ENCODE measurements at regions not wholly inside any gene's neighbourhood (a gene's known extent, or its start where the extent isn't known, plus 50 kb on each side); places are given as distances from the start of the nearest gene placed in this dataset.

GRCh38 chr6:19036196-19036555 lies 649.0 kb downstream of the RNF144B start:
- H3K79me2 ChIP-seq (ENCODE audit: insufficient read depth, low read length): no peaks in the 10 kb centered on the region
- intact Hi-C loops (cut with micrococcal nuclease): no loop called here
- no peak overlapping the region for H2AFZ ChIP-seq (ENCODE audit: low read depth, low read length, poor library complexity, severe bottlenecking)
- H3K9ac ChIP-seq (ENCODE audit: low read length): no peak overlapping the region
- H3K9me2 ChIP-seq (ENCODE audit: insufficient read depth): no peaks in the 10 kb centered on the region
- RAD21 ChIA-PET (ENCODE audit: low non-redundant PET in 1 of 2, low total read pairs in 2 of 2, uncharacterized antibody in 2 of 2, unreplicated experiment in 2 of 2): no interaction called here
- no peak for ATAC-seq
- no peaks in the 10 kb centered on the region for H4K20me1 ChIP-seq (ENCODE audit: insufficient read depth)
- H3K27me3 ChIP-seq (ENCODE audit: insufficient read depth, low read length): no peaks in the 10 kb centered on the region
- H3K27ac ChIP-seq (ENCODE audit: low read depth, low read length): no peak overlapping the region
- H3K4me2 ChIP-seq (ENCODE audit: low read length): no peak overlapping the region
- H3K9me3 ChIP-seq (ENCODE audit: control insufficient read depth in 1 of 2, insufficient read depth in 1 of 2, low read depth in 1 of 2, low read length in 2 of 2): no peaks in the 10 kb centered on the region
- H3K4me3 ChIP-seq (replicated peaks in 1 of 2; ENCODE audit: low read depth in 1 of 2, low read length in 2 of 2): no peak overlapping the region
- no peaks in the 10 kb centered on the region for H3K4me1 ChIP-seq (ENCODE audit: control insufficient read depth in 1 of 2, insufficient read depth in 2 of 2, low read length in 2 of 2)
- CTCF ChIA-PET: interaction anchor here (0.9 kb wide), 1 partner anchor 12 kb away, joined by 3 read pairs; no protein-coding TSS in a partner anchor
- no TSS peak for BruUV-seq (replicated peaks)
- POLR2A ChIA-PET: no interaction called here
- H3K36me3 ChIP-seq (ENCODE audit: control insufficient read depth in 1 of 2, insufficient read depth in 2 of 2, low read length in 2 of 2): no peaks in the 10 kb centered on the region
- TF ChIP-seq EZH2 (IDR thresholded peaks at IDR 0.05) (no peak), ZNF274 (IDR thresholded peaks at IDR 0.05; ENCODE audit: low read depth, low read length) (no peak), CTCF (IDR thresholded peaks at IDR 0.05 in 2 of 3, conservative IDR thresholded peaks at IDR 0.05 in 1 of 3; ENCODE audit: borderline replicate concordance in 1 of 3, insufficient read depth in 1 of 3, low read depth in 2 of 3, low read length in 2 of 3) (no peak), EGR1 (IDR thresholded peaks at IDR 0.05; ENCODE audit: low read depth) (no peak), TCF7L2 (IDR thresholded peaks at IDR 0.05; ENCODE audit: borderline replicate concordance, extremely low read depth, insufficient read depth, insufficient read length) (no peak), CEBPB (IDR thresholded peaks at IDR 0.05; ENCODE audit: low read depth) (no peak), ZFX (IDR thresholded peaks at IDR 0.05) (no peak), POLR2AphosphoS5 (IDR thresholded peaks at IDR 0.05; ENCODE audit: low read depth, low read length) (no peak), POLR2A (IDR thresholded peaks at IDR 0.05; ENCODE audit: borderline replicate concordance, extremely low read depth, insufficient read depth, insufficient read length) (no peak), RAD21 (IDR thresholded peaks at IDR 0.05; ENCODE audit: low read depth) (no peak), SRF (IDR thresholded peaks at IDR 0.05; ENCODE audit: low read depth) (no peak), SIN3A (IDR thresholded peaks at IDR 0.05; ENCODE audit: low read depth) (no peak), ZBTB33 (IDR thresholded peaks at IDR 0.05; ENCODE audit: extremely low read depth, insufficient replicate concordance, low read length) (no peak), FOSL1 (IDR thresholded peaks at IDR 0.05; ENCODE audit: low read depth) (no peak), ATF3 (IDR thresholded peaks at IDR 0.05) (no peak), MAX (IDR thresholded peaks at IDR 0.05) (no peak)
- no peak for DNase-seq (ENCODE audit: low read depth, low spot score)
